ENCODE measurements at regions not wholly inside any gene's neighbourhood (a gene's known extent, or its start where the extent isn't known, plus 50 kb on each side); places are given as distances from the start of the nearest gene placed in this dataset.

GRCh38 chr6:40219799-40220198 is 285.5 kb upstream of the MOCS1 start:
- H3K4me3 ChIP-seq (ENCODE audit: low read depth, low read length) = no peak overlapping the region
- DNase-seq (ENCODE audit: low read depth) = no peak
- TF ChIP-seq CTCF (IDR thresholded peaks at IDR 0.05; ENCODE audit: insufficient read depth, low read length) = no peak

GRCh38 chr6:40210628-40211056 is 276.4 kb upstream of the MOCS1 start:
- DNase-seq (ENCODE audit: low read depth) = no peak
- no peak overlapping the region for H3K4me3 ChIP-seq (ENCODE audit: low read depth, low read length)
- TF ChIP-seq CTCF (IDR thresholded peaks at IDR 0.05; ENCODE audit: insufficient read depth, low read length) = no peak

GRCh38 chr6:40205801-40206200 is 271.5 kb upstream of the MOCS1 start:
- H3K4me3 ChIP-seq (ENCODE audit: low read depth, low read length) = no peak overlapping the region
- TF ChIP-seq CTCF (IDR thresholded peaks at IDR 0.05; ENCODE audit: insufficient read depth, low read length) = no peak
- DNase-seq (ENCODE audit: low read depth) = no peak

GRCh38 chr6:40205004-40205403 is 270.7 kb upstream of the MOCS1 start:
- no peak overlapping the region for H3K4me3 ChIP-seq (ENCODE audit: low read depth, low read length)
- TF ChIP-seq CTCF (IDR thresholded peaks at IDR 0.05; ENCODE audit: insufficient read depth, low read length) = no peak
- no peak for DNase-seq (ENCODE audit: low read depth)

GRCh38 chr6:40197371-40197770 is 263.1 kb upstream of the MOCS1 start:
- no peak overlapping the region for H3K4me3 ChIP-seq (ENCODE audit: low read depth, low read length)
- no peak for DNase-seq (ENCODE audit: low read depth)
- TF ChIP-seq CTCF (IDR thresholded peaks at IDR 0.05; ENCODE audit: insufficient read depth, low read length) = no peak

GRCh38 chr6:40196135-40196518 is 261.9 kb upstream of the MOCS1 start:
- no peak for DNase-seq (ENCODE audit: low read depth)
- H3K4me3 ChIP-seq (ENCODE audit: low read depth, low read length) = no peak overlapping the region
- no peak for TF ChIP-seq CTCF (IDR thresholded peaks at IDR 0.05; ENCODE audit: insufficient read depth, low read length)

- no peak for TF ChIP-seq CTCF (IDR thresholded peaks at IDR 0.05; ENCODE audit: insufficient read depth, low read length)
- H3K4me3 ChIP-seq (ENCODE audit: low read depth, low read length) = no peak overlapping the region
- no peak for DNase-seq (ENCODE audit: low read depth)
Measured at GRCh38 chr6:40195428-40196134, 261.3 kb upstream of the MOCS1 start.

Measured in fibroblast of the aortic adventitia (primary cell).